ENCODE measurements at regions not wholly inside any gene's neighbourhood (a gene's known extent, or its start where the extent isn't known, plus 50 kb on each side); places are given as distances from the start of the nearest gene placed in this dataset.
"Not testable (repeated sequence)": the region's sequence is repeated elsewhere in the genome, so short reads cannot be mapped to it uniquely, and the experiment has no call there.

DNA sequence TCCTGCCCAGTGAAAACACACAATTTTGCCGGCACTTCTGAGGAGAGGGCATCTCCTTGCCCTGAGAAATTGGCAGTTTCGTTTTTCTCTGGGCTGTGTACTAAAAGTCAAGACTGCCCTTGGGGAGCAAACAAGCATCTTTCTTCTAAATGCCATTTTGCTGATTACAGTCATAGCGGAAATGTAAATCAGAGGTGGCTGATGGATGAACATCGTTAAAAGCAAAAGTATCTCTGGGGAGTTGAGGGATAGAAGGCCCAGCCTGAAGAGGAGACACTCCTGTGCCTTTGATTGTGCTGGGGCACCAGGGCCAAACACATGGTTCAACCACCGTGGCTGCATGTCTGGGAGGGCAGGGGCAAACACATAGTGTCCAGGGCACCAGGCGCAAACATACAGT lies 49.8 kb downstream of the ABCC12 start:
- no peak for DNase-seq (ENCODE audit: low read depth)

DNA sequence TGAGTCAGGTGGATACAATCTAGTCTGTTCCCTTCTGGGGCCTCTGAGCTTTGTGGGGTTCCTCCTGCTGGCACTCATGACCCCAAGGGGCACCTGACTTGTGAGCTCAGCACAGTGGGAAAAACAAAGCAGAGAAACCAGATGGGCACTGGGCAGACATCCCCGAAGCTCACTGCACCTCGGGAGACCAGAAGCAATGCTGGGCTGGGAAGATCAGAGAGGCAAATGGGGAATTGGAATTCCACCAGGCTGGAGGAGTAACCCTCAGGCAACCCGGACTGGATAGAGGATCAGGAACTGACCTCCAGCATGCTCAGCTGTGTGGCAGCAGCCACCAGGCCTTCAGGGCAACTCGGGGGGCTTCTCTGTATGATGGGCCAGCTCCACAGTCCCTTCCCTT lies 50.3 kb downstream of the ABCC12 start:
- DNase-seq (ENCODE audit: low read depth) = no peak

DNA sequence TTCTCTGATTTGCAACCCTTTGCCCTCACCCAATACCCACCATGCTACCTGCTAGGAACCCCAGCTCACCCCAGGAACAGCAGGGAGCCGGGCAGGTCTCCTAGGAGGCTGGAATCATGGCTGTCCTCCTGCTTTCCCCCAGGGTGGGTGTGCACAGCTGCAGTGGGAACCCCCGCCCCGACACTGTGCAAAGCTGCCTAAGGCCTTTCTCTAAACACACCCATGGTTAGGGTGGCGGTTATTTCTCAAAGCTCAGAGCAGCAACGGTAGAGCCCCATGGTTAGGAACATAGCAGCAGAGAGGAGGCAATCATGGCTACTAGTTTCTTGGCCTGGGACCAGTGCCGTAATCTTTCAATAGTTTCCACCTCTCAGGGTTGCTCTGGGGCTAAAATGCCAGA lies 52.2 kb downstream of the ABCC12 start:
- DNase-seq (ENCODE audit: low read depth) = no peak

GRCh38 chr16:48102083-48103008 lies 53.4 kb downstream of the ABCC12 start:
- DNase-seq (ENCODE audit: low read depth) = no peak

DNA sequence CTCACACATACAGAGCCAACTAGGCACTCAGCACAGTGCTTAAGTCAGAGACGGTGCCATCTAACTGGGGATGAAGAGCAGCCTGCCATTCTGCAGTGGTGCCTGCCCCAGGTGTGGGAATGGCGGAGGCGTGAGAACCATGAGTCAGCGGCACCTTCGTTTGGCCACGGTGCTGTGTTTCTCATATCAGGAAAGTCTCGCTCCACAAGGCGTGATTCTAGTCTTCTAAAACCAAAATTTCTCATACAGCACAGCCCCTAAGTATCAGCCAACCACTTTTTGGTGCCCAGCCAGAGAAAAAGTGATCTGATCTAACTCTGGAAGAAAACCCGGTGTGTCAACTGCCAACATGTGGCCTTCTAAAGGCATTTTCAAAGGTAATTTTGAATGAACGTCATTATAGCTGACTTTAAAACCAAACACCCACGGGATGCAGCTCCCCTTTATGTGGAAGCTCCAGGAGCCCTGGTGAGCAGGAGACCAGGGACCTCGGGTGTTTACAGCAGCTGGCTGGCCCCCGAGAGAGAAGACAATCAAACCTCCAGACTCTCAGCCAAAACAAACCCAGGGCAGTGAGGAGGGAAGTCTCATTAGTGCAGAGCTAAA lies 54.6 kb downstream of the ABCC12 start:
- DNase-seq (ENCODE audit: low read depth) = no peak

GRCh38 chr16:48099455-48099854 lies 56.3 kb downstream of the ABCC12 start:
- no peak for DNase-seq (ENCODE audit: low read depth)

GRCh38 chr16:48098472-48098871 lies 57.3 kb downstream of the ABCC12 start:
- peak; percentile 27 for DNase-seq (ENCODE audit: low read depth)

- no peak for DNase-seq (ENCODE audit: low read depth)
Observed at GRCh38 chr16:48091117-48091516, 64.7 kb downstream of the ABCC12 start.

GRCh38 chr16:48089053-48089792 lies 66.6 kb downstream of the ABCC12 start:
- no peak for DNase-seq (ENCODE audit: low read depth)

GRCh38 chr16:48087639-48088038 lies 68.2 kb downstream of the ABCC12 start:
- no peak for DNase-seq (ENCODE audit: low read depth)

DNA sequence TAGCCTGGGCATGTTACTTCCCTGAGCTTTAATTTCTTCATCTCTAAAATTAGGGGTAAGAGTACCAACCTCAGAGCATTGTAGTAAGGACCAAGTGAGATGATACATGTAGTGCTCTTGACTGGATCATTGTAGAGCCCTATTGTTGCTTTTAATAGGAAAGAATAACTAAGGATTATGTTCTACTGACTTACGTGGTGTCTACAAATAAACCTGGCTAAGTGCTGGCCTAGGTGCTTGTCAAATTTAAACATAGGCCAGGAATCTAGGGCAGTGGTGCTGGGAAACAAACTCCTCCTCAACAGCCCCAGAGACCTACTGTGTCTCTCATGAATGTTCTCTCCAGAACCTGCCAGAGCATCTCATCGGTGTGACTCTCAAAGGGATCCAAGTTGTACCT lies 69.4 kb downstream of the ABCC12 start:
- no peak for DNase-seq (ENCODE audit: low read depth)

DNA sequence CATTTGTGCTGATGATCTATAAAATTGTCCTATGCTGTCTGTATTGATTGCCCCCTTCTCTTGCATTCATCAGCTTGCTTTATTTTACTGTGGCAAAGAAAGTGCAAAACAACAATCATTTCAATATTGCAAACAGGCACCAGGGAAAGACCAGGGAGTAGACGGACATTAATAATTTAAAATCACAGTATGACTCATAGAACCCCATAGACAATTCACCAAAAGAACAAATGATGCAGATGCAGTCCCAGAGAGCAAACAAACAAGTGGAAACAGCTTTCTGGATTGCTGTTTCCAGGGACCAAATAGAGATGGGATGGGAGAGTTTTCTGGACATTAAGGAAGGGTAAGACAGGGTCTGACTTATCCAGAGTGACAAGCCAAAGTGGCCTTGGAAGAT lies 70.1 kb downstream of the ABCC12 start:
- no peak for DNase-seq (ENCODE audit: low read depth)

DNA sequence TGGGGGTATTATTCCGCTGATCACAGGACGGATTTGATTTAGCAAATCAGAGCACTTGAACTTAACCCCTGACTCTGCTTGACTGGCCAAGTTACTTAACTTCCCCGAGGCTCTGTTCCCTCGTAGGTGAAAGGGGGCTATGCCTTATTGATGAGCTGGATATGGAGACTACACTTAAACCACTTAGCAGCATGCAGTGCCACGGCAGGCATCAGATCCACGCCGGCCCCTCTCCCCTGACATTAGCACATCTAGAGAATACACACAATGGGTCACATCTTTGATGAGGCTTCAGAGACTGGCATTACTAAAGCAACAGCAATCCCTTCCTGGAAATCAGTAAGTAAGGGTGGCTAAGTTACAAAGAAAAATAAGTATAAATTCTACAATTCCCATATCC lies 71.0 kb downstream of the ABCC12 start:
- no peak for DNase-seq (ENCODE audit: low read depth)

DNA sequence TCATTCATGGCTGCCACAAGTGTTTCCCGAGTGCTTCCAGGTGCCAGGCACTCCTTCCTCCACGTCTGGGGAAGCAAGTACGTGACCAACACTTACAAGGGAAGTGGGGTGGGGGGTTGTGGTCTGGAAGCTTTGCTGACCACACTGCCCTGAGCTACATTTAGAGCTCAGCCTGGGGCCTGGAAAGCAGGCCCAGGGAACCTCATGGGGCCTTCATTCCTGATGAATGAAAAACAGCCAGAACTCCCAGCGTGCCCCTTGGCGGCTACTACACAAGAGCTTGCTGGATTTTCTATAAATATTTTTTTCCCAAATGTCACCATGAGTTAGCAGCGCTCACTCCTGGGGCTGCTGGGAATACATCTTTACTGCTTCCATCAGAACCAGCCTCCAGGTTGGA lies 73.3 kb downstream of the ABCC12 start:
- DNase-seq (ENCODE audit: low read depth) = peak; percentile 94

- peak; percentile 96 for DNase-seq (ENCODE audit: low read depth)
Observed at GRCh38 chr16:48081656-48082055, 74.1 kb downstream of the ABCC12 start.

GRCh38 chr16:48076455-48077012 lies 79.3 kb downstream of the ABCC12 start:
- DNase-seq (ENCODE audit: low read depth) = peak; percentile 40

DNA sequence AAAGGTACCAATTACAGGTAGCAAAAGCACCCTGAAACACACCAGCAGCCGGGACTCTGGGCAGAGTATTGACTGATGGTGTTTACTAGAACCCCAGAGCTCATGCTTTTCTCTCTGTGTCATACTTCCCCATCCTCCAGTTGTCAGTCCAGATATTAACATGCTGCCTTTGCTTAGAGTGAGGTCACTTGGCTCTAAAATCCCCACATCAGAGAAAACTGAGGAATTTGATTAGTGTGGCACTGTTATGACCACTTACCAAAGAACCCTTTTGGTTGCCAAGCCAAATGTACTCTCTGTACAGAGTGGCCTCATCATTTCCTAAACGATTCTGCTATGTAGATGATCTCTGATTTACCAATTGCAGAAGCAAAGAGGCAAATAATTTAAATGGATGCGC lies 80.4 kb downstream of the ABCC12 start:
- peak; percentile 78 for DNase-seq (ENCODE audit: low read depth)

- DNase-seq (ENCODE audit: low read depth) = no peak
Observed at GRCh38 chr16:48067388-48067787, 88.4 kb downstream of the ABCC12 start.

- DNase-seq (ENCODE audit: low read depth) = peak; percentile 78
Observed at GRCh38 chr16:48064971-48065370, 90.8 kb downstream of the ABCC12 start.

DNA sequence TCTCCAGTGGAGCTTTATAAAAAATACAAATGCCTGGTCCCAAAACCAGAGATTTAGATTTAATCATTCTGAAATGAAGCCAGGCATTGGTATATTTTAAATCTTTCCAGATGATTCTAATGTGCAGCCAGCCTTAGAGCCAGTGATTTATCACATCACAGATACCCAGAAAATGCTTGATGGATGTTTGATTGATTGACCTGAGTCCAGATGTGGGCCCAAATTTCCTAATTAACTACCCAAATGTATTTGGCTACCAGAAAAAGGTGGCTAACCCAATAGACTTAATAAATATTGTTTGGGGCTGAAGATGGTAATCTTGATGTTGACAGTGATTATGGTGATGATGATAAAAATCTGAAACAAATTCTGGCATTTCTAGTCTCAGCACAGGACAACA lies 93.1 kb downstream of the ABCC12 start:
- no peak for DNase-seq (ENCODE audit: low read depth)

DNA sequence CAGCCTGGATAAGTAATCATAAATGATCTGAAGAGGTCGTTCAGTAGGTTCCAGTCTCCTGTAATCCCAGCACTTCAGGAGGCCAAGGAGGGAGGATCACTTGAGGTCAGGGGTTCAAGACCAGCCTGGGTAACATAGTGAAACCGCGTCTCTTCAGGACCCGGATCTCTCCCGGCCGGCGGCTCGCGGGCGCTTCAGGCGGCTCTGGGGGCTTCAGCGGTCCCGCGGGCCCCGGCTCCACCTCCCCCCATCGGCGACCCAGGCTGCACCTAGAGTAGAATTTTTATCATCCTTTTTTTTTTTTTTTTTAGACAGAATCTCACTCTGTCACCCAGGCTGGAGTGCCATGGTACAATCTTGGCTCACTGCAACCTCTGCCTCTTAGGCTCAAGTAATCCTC lies 95.9 kb downstream of the ABCC12 start:
- DNase-seq (ENCODE audit: low read depth) = no peak

- not testable (repeated sequence) for DNase-seq (ENCODE audit: low read depth)
Observed at GRCh38 chr16:48059190-48059589, 96.6 kb downstream of the ABCC12 start.
